Peyer's patch (tissue), 4 donors: ENCODE measurements at regions not wholly inside any gene's neighbourhood (a gene's known extent, or its start where the extent isn't known, plus 50 kb on each side); places are given as distances from the start of the nearest gene placed in this dataset.

Experiments used
- CTCF ChIP-seq, 6 experiments: fragments of 450-650 bp in 4 of 6; fragments of 200-600 bp in 2 of 6; sonication (generic) in 1 of 6; IDR thresholded peaks; one replicate each; pipeline ENCODE4 v1.5.1; 2017 to 2019; ENCODE audit warnings: antibody characterized with exemption in 6 of 6, mild to moderate bottlenecking in 3 of 6, moderate library complexity in 1 of 6
- POLR2A ChIP-seq, 2 donors: fragments of 450-650 bp; IDR thresholded peaks; one replicate each; pipeline ENCODE4 v1.5.1; 2017; ENCODE audit warnings: antibody characterized with exemption in 2 of 2, mild to moderate bottlenecking in 2 of 2, moderate library complexity in 2 of 2

GRCh38 chr18:72993250-72993649 lies 125.5 kb upstream of the NETO1 start:
- TF ChIP-seq CTCF (IDR thresholded peaks at IDR 0.05), result no peak
- TF ChIP-seq POLR2A (IDR thresholded peaks at IDR 0.05), result no peak
